HuH-7.5 (cell line): ENCODE measurements at regions not wholly inside any gene's neighbourhood (a gene's known extent, or its start where the extent isn't known, plus 50 kb on each side); places are given as distances from the start of the nearest gene placed in this dataset.
"Not testable (repeated sequence)": the region's sequence is repeated elsewhere in the genome, so short reads cannot be mapped to it uniquely, and the experiment has no call there.

ENCODE experiments used
- DNase-seq: peaks from one replicate; pipeline ENCODE4 v3.0.0; 2011; ENCODE audit warnings: low spot score

GRCh38 chr2:131584380-131584779 lies 56.7 kb downstream of the CCDC74A start:
- no peak for DNase-seq

GRCh38 chr2:131584940-131585339 lies 57.3 kb downstream of the CCDC74A start:
- no peak for DNase-seq

DNA sequence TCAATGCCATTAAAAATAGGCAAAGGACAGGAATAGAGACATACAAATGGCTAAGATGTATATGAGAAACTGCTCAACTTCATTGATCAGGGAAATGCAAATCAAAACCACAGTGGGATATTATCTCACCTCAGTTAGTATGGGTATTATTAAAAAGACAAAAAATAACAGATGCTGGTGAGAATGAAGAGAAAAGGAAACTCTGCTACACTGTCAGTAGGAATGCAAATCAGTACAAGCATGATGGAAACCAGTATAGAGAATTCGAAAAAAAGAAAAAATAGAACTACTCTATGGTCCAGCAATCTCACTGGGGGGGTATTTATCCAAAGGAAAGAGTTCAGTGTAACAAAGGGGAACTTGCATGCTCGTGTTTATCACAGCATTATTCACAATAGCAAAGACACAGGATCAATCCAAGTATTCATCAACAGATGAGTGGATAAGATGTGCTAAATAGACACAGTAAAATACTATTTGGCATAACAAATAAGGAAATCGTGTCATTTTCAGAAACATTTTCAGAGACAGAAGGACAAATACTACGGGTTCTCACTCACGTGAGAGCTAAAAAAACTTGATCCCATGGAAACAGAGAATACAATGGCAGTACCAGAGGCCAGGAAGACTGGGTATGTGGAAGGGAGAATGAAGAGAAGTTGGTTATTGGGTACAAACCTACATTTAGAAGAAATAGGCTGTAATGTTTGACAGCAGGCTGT lies 60.6 kb downstream of the CCDC74A start:
- DNase-seq = no peak

DNA sequence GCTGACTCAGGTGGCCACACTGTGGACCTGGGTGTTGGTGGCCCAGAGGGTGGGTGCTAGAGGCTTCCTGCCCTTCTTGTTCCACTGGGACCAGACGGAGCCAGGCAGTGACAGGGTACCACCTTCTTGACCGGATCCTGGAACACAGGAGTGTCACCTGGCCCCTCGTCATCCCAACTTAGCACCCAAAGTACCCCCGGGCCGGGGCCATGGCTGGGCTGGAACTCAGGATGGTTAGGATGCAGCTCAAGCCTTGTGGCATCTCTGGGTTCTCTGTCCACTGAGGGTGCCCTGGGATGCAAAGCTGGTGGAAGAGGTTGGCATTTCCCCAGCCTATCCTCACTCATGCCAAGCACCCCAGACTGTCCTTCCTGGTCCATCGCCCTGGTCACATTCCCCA lies 61.4 kb downstream of the CCDC74A start:
- DNase-seq = not testable (repeated sequence)

GRCh38 chr2:131590366-131590765 lies 62.7 kb downstream of the CCDC74A start:
- DNase-seq = no peak

- DNase-seq = no peak
Observed at GRCh38 chr2:131590896-131591295, 63.2 kb downstream of the CCDC74A start.

GRCh38 chr2:131596561-131596960 lies 68.9 kb downstream of the CCDC74A start:
- DNase-seq = not testable (repeated sequence)

DNA sequence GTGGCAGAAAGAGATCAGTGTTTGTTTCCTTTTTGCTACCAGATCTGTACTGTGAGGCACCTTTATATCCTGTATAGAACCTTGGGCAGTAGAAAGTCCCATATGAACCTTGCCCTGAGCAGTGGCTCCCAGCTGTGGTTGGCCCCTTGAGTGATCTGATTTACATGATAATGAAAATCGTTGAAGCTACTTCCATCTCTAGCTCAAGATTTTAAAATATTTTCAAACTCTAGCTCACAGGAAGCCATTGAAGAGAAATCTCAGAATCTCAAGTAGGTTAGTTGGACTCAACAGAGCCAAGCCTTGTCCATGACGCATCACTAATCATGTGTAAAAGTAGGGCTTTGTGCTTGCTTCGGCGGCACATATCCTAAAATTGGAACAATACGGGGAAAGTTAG lies 74.8 kb downstream of the CCDC74A start:
- not testable (repeated sequence) for DNase-seq

DNA sequence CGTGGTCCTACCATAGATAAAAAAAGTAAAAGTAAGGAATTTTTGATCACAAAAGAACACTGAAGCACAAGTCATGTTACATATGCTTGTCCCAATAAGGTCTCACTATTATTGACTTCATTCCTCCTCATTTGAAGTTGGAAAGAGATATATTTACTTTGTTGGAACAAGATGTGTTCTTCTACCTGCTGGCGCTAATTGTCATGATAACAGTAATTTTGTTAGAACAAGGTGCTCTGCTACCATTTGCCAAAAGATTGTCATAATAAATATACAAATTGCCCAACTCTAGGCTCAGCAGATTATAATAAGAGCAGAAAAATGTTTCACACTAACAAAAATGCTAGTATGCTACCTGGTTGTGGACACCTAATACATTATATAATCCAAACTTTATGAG lies 77.0 kb downstream of the CCDC74A start:
- not testable (repeated sequence) for DNase-seq

DNA sequence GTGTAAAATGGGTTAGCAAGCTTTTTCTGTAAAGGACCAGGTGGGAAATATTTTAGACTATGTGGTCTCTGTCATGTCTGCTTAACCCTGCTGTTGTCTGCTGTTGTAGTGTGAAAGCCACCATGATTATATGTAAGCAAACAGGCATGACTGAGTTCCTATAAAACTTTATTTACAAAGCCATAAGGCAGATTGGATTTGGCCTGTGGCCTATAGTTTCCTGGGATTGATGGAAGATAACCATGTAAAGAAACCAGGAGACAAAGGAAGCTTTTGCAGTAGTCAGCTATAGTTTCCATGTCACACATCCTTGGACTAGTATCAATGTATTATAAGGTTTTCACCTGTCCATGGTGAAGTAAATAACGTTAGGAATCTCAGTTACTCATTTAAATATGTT lies 78.7 kb downstream of the CCDC74A start:
- DNase-seq = not testable (repeated sequence)

DNA sequence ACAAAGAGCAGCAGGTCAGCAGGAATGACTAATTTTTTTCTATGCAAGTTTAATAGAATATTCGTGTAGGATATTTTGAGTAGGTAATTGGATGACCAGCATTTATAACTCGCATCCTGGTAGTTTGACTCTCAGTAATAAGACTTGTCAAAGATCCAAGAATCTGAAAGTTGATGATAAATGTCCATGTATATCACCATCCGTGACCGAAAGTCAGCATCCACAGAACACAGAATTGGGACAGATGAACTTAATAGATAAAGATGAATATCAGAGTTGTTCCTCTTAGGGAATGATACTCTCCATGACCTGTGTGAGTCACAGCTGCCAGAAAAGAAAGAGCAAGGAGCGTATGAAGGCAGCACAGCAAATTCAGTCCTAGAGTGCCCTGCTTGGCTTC lies 79.4 kb downstream of the CCDC74A start:
- DNase-seq = not testable (repeated sequence)

DNA sequence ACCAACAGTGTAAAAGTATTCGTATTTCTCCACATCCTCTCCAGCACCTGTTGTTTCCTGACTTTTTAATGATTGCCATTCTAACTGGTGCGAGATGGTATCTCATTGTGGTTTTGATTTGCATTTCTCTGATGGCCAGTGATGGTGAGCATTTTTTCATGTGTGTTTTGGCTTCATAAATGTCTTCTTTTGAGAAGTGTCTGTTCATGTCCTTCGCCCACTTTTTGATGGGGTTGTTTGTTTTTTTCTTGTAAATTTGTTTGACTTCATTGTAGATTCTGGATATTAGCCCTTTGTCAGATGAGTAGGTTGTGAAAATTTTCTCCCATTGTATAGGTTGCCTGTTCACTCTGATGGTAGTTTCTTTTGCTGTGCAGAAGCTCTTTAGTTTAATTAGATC lies 86.9 kb downstream of the CCDC74A start:
- DNase-seq = not testable (repeated sequence)

DNA sequence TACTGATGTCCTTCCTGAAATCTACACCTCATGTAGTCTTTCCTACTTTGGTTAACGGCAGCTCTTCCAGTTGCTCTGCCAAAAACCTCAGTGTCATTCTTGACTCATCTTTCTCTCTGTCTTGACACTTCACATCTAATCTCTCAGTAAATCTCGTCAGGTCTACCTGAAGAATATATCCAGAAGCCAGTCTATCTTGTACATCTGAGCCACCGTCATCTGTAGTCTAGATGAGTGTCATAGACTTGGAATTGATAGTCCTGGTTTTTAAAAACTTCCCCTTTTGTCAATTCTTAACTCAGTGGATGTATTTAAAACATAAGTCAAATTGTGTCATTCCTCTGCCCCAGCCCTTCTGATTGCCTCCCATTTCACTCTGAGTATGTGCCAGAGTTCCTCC lies 90.6 kb downstream of the CCDC74A start:
- DNase-seq = not testable (repeated sequence)

DNA sequence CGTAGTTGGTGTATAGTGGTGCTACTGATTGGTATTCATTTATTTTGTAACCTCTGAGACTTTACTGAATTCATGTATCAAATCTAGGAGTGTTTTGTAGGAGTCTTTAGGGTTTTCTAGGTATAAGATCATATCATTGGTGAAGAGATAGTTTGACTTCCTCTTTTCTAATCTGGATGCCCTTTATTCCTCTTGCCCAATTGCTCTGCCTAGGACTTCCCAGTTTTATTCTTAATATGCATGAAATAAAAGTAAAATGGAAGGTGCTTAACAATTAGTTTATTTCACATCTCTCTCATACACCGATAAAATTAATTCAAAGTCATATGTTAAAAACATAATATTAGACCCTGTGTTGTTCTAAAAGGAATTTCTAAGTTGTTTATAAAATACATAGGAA lies 95.2 kb downstream of the CCDC74A start:
- not testable (repeated sequence) for DNase-seq

DNA sequence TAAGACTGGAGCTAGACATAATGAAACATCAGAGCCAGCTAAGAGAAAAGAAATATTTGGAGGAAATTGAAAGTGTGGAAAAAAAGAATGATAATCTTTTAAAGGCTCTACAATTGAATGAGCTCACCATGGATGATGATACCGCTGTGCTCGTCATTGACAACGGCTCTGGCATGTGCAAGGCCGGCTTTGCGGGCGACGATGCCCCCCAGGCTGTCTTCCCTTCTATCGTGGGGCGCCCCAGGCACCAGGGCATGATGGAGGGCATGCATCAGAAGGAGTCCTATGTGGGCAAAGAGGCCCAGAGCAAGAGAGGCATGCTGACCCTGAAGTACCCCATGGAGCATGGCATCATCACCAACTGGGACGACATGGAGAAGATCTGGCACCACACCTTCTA lies 98.3 kb downstream of the CCDC74A start:
- DNase-seq = not testable (repeated sequence)

DNA sequence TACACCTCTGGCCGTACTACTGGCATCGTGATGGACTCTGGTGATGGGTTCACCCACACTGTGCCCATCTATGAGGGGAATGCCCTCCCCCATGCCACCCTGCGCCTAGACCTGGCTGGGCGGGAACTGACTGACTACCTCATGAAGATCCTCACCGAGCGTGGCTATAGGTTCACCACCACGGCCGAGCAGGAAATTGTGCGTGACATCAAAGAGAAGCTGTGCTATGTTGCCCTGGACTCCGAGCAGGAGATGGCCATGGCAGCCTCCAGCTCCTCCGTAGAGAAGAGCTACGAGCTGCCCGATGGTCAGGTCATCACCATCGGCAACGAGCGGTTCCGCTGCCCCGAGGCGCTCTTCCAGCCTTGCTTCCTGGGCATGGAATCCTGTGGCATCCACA lies 98.9 kb downstream of the CCDC74A start:
- DNase-seq = not testable (repeated sequence)

GRCh38 chr2:131627777-131628176 lies 100.1 kb downstream of the CCDC74A start:
- not testable (repeated sequence) for DNase-seq

GRCh38 chr2:131631648-131632047 lies 104.0 kb downstream of the CCDC74A start:
- not testable (repeated sequence) for DNase-seq

- DNase-seq = not testable (repeated sequence)
Observed at GRCh38 chr2:131633405-131633804, 105.7 kb downstream of the CCDC74A start.

- not testable (repeated sequence) for DNase-seq
Observed at GRCh38 chr2:131633827-131634695, 106.4 kb downstream of the CCDC74A start.

GRCh38 chr2:131635611-131636010 lies 107.9 kb downstream of the CCDC74A start:
- no peak for DNase-seq

- not testable (repeated sequence) for DNase-seq
Observed at GRCh38 chr2:131636704-131637308, 109.1 kb downstream of the CCDC74A start.
